GM23338 (cell line): ENCODE measurements at regions not wholly inside any gene's neighbourhood (a gene's known extent, or its start where the extent isn't known, plus 50 kb on each side); places are given as distances from the start of the nearest gene placed in this dataset.

Source experiments
- ETS1 ChIP-seq: IDR thresholded peaks from 2 replicates; pipeline ENCODE4 v1.6.1; 2016; ENCODE audit warnings: antibody characterized with exemption
- EZH2 ChIP-seq: fragments of 200-600 bp; sonication (generic); IDR thresholded peaks from one replicate; pipeline ENCODE4 v1.8.0; 2017; ENCODE audit warnings: antibody characterized with exemption, mild to moderate bottlenecking, low read depth; ENCODE audit not compliant: unreplicated experiment
- EZH2phosphoT487 ChIP-seq: fragments of 200-600 bp; sonication (generic); IDR thresholded peaks from one replicate; pipeline ENCODE4 v1.8.1; 2018; ENCODE audit warnings: antibody characterized with exemption; ENCODE audit not compliant: unreplicated experiment
- JUNB ChIP-seq: IDR thresholded peaks from one replicate; pipeline ENCODE4 v1.6.1; 2016; ENCODE audit warnings: antibody characterized with exemption; ENCODE audit not compliant: unreplicated experiment
- NANOG ChIP-seq: IDR thresholded peaks from 2 replicates; pipeline ENCODE4 v1.6.1; 2016; ENCODE audit warnings: antibody characterized with exemption, borderline replicate concordance
- POLR2AphosphoS5 ChIP-seq: IDR thresholded peaks from 2 replicates; pipeline ENCODE4 v1.6.1; 2016; ENCODE audit warnings: antibody characterized with exemption, low read depth
- REST ChIP-seq: IDR thresholded peaks from one replicate; pipeline ENCODE4 v1.6.1; 2018; ENCODE audit warnings: antibody characterized with exemption; ENCODE audit not compliant: unreplicated experiment
- STAT1 ChIP-seq: IDR thresholded peaks from one replicate; pipeline ENCODE4 v1.6.1; 2016; ENCODE audit warnings: antibody characterized with exemption; ENCODE audit not compliant: unreplicated experiment
- ZNF114 ChIP-seq: fragments of 250-450 bp; sonication (Bioruptor Pico); IDR thresholded peaks from 2 replicates; pipeline ENCODE4 v1.5.0; 2020; ENCODE audit warnings: mild to moderate bottlenecking, moderate library complexity
- ZNF331 ChIP-seq: fragments of 250-450 bp; sonication (Bioruptor Pico); IDR thresholded peaks from 2 replicates; pipeline ENCODE4 v1.5.0; 2020; ENCODE audit warnings: low read depth, mild to moderate bottlenecking, moderate library complexity
- TF ChIP-seq, protein P1 (sequence below), 2 experiments: fragments of 200-600 bp in 1 of 2; sonication (generic) in 1 of 2; conservative IDR thresholded peaks; 2 replicates each; pipeline versions ENCODE4 v1.5.1 to v1.6.1; 2016 to 2017; ENCODE audit warnings: antibody characterized with exemption in 2 of 2, low read depth in 2 of 2, mild to moderate bottlenecking in 2 of 2, moderate library complexity in 1 of 2

DNA sequence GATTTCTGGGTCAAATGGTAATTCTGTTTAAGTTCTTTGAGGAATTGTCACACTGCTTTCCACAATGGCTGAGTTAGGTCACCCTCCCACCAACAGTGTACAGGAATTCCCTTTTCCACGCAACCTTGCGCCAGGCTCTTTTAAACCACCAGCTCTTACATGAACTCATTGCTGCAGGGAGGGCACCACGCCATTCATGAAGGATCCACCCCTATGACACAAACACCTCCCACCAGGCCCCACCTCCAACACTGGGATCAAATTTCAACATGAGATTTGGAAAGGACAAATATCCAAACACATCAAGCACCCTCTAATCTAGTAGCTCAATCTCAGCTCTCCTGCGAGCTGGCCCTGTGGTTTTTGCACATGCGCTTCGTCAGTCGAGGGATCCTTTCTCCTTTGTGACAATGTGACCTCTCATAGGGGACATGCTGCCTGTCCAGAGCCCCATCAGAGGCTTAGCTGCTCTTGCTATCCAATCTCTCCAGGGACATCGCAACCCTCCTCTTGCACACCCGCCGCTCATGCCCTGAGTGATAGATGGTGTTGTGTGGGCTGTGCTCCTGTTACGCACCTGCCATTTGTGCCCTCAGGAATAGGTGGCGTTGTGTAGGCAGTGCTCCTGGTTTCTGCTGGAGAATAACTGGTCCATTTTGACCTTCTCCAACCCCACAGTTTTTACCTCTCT is 328.0 kb downstream of the UQCRFS1 start:
- TF ChIP-seq EZH2: no peak
- TF ChIP-seq, protein P1, sequence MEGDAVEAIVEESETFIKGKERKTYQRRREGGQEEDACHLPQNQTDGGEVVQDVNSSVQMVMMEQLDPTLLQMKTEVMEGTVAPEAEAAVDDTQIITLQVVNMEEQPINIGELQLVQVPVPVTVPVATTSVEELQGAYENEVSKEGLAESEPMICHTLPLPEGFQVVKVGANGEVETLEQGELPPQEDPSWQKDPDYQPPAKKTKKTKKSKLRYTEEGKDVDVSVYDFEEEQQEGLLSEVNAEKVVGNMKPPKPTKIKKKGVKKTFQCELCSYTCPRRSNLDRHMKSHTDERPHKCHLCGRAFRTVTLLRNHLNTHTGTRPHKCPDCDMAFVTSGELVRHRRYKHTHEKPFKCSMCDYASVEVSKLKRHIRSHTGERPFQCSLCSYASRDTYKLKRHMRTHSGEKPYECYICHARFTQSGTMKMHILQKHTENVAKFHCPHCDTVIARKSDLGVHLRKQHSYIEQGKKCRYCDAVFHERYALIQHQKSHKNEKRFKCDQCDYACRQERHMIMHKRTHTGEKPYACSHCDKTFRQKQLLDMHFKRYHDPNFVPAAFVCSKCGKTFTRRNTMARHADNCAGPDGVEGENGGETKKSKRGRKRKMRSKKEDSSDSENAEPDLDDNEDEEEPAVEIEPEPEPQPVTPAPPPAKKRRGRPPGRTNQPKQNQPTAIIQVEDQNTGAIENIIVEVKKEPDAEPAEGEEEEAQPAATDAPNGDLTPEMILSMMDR (conservative IDR thresholded peaks at IDR 0.05; ENCODE audit: low read depth in 2 of 2): no peak
- no peak for TF ChIP-seq NANOG
- no peak for TF ChIP-seq POLR2AphosphoS5
- TF ChIP-seq ZNF114 (CRISPR knock-in tag): no peak
- no peak for TF ChIP-seq REST
- no peak for TF ChIP-seq JUNB
- no peak for TF ChIP-seq EZH2phosphoT487
- TF ChIP-seq ZNF331 (CRISPR knock-in tag): no peak
- no peak for TF ChIP-seq STAT1
- no peak for TF ChIP-seq ETS1
